ENCODE measurements at regions not wholly inside any gene's neighbourhood (a gene's known extent, or its start where the extent isn't known, plus 50 kb on each side); places are given as distances from the start of the nearest gene placed in this dataset.

- TF ChIP-seq, protein P1, sequence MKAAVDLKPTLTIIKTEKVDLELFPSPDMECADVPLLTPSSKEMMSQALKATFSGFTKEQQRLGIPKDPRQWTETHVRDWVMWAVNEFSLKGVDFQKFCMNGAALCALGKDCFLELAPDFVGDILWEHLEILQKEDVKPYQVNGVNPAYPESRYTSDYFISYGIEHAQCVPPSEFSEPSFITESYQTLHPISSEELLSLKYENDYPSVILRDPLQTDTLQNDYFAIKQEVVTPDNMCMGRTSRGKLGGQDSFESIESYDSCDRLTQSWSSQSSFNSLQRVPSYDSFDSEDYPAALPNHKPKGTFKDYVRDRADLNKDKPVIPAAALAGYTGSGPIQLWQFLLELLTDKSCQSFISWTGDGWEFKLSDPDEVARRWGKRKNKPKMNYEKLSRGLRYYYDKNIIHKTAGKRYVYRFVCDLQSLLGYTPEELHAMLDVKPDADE (IDR thresholded peaks at IDR 0.05), result no peak
- TF ChIP-seq, protein P2, sequence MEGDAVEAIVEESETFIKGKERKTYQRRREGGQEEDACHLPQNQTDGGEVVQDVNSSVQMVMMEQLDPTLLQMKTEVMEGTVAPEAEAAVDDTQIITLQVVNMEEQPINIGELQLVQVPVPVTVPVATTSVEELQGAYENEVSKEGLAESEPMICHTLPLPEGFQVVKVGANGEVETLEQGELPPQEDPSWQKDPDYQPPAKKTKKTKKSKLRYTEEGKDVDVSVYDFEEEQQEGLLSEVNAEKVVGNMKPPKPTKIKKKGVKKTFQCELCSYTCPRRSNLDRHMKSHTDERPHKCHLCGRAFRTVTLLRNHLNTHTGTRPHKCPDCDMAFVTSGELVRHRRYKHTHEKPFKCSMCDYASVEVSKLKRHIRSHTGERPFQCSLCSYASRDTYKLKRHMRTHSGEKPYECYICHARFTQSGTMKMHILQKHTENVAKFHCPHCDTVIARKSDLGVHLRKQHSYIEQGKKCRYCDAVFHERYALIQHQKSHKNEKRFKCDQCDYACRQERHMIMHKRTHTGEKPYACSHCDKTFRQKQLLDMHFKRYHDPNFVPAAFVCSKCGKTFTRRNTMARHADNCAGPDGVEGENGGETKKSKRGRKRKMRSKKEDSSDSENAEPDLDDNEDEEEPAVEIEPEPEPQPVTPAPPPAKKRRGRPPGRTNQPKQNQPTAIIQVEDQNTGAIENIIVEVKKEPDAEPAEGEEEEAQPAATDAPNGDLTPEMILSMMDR (conservative IDR thresholded peaks at IDR 0.05; ENCODE audit: low read depth in 2 of 2), result no peak
- no peak for TF ChIP-seq JUNB (IDR thresholded peaks at IDR 0.05; ENCODE audit: unreplicated experiment)
- no peak for TF ChIP-seq EZH2 (IDR thresholded peaks at IDR 0.05; ENCODE audit: low read depth, unreplicated experiment)
- no peak for TF ChIP-seq POLR2AphosphoS5 (IDR thresholded peaks at IDR 0.05; ENCODE audit: low read depth)
- TF ChIP-seq, protein P3, sequence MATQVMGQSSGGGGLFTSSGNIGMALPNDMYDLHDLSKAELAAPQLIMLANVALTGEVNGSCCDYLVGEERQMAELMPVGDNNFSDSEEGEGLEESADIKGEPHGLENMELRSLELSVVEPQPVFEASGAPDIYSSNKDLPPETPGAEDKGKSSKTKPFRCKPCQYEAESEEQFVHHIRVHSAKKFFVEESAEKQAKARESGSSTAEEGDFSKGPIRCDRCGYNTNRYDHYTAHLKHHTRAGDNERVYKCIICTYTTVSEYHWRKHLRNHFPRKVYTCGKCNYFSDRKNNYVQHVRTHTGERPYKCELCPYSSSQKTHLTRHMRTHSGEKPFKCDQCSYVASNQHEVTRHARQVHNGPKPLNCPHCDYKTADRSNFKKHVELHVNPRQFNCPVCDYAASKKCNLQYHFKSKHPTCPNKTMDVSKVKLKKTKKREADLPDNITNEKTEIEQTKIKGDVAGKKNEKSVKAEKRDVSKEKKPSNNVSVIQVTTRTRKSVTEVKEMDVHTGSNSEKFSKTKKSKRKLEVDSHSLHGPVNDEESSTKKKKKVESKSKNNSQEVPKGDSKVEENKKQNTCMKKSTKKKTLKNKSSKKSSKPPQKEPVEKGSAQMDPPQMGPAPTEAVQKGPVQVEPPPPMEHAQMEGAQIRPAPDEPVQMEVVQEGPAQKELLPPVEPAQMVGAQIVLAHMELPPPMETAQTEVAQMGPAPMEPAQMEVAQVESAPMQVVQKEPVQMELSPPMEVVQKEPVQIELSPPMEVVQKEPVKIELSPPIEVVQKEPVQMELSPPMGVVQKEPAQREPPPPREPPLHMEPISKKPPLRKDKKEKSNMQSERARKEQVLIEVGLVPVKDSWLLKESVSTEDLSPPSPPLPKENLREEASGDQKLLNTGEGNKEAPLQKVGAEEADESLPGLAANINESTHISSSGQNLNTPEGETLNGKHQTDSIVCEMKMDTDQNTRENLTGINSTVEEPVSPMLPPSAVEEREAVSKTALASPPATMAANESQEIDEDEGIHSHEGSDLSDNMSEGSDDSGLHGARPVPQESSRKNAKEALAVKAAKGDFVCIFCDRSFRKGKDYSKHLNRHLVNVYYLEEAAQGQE (IDR thresholded peaks at IDR 0.05; ENCODE audit: unreplicated experiment), result no peak
Observed at GRCh38 chr3:88807491-88808105, 299.8 kb upstream of the EPHA3 start.

Measured in GM23338 (cell line).